Activated gamma-delta T cell treated with Interleukin-2 at 50 U/mL for 16 hours (primary cell): ENCODE measurements at regions not wholly inside any gene's neighbourhood (a gene's known extent, or its start where the extent isn't known, plus 50 kb on each side); places are given as distances from the start of the nearest gene placed in this dataset.
"Not testable (repeated sequence)": the region's sequence is repeated elsewhere in the genome, so short reads cannot be mapped to it uniquely, and the experiment has no call there.

Experiments used
- DNase-seq: peaks from one replicate; pipeline ENCODE4 v3.0.0-alpha.2; 2020

DNA sequence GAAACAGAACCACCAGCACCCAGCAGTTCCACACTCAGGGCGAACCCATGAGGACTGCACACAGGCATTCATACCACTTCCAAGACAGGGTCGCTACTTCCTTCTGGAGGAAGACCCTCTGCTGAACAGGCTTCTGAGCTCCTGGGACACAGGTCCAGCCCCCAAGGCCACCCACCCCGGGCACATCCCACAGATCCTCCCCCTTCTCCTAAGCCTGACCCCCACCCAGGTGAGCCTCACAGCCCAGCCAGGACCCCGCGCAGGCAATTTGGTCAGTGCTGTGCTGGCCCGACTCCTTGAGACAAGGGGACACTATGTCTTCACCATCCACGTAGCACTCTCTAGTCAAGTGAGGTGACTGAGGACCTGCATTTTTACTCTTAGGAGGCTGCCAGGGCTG lies 5382.7 kb upstream of the TPTE start:
- DNase-seq, result not testable (repeated sequence)

DNA sequence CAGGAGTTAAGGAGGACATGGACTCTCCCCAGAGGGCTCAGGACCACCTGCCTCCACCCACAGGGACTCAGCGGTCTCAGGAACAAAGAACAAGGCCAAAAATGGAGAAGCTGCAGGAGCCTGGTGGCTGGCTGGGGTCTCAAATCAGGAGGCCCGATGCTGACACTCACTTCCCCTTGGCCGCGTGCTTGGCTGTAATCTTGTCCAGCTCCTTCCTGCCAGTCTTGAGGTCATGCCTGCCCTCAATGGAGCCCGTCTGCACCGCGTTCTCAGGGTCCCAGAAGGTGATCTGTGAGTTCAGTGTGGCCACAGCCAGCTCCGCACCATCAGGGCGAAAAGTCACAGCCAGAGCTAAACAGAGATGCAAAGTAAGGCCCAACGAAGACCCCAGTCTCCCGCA lies 5381.9 kb upstream of the TPTE start:
- DNase-seq, result not testable (repeated sequence)

DNA sequence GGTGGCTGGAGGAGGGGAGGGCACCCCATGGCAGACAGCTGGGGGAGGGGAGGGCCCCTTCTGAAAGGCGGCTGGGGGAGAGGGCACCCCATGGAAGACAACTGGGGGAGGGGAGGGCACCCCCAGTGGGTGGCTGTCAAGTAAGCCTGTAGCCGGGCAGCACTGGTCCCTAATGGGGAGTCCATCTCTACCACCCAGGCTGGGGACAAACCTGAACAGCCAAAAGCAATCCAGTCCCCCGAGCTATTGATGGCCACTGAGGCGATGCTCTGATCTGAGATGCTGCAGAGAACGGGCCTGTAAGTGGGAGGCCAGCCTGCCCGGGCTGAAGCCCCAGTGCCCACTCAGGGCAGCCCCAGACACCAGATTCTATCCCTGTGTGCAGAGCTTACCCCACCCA lies 5378.4 kb upstream of the TPTE start:
- not testable (repeated sequence) for DNase-seq

DNA sequence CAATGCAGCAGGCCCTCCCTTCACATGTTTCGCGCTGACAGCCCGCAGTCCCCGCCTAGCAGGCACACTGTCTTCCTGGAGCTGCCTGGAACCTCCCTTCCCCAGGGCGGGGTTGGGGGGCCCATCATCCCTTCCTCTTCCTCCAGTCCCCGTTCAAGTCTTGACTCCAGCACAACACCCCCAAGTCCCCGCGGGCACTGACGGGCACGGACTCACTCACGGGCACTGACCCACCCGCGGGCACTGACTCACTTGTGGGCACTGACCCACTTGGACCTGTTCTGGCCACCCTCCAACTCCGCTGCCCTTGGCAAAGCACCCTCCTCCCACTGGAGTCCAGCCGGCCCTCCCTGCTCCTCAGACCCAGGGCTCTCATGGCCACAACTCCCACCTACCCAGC lies 5376.7 kb upstream of the TPTE start:
- not testable (repeated sequence) for DNase-seq

DNA sequence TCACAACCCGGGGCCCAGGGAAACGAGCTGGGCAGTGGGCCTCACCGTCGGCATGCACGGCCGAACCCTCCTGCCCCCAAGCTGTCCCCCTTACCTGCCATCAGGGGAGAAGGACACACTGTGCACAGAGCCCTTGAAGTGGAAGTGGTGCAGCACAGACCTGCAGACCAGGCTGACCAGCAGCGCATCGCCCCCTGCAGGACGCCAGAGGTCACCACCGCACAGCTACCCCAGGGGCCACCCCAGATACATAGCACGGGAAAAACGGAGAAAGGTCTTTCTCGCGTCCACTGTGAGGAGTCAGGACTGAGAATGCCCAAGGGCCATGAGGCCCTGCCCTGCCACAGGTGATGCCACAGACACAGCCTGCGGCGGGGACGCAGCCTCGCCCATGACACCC lies 5373.7 kb upstream of the TPTE start:
- not testable (repeated sequence) for DNase-seq

DNA sequence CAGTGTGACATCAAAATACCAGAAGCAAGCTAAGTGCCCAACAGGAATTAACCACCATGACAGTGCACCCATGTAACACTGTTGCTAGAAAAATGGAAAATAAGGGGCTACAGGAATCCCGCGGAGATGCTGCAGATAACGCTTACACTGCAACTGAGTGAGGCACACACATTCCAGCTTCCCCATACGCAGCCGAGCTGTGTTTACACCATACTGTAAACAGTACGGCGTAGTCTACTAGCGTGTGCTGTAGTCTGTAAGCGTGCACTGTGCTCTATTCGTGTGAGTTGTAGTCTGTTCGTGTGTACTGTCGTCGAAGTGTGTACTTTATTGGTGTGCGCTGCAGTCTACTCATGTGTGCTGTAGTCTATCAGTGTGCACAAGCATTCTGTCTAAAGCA lies 5372.2 kb upstream of the TPTE start:
- not testable (repeated sequence) for DNase-seq

DNA sequence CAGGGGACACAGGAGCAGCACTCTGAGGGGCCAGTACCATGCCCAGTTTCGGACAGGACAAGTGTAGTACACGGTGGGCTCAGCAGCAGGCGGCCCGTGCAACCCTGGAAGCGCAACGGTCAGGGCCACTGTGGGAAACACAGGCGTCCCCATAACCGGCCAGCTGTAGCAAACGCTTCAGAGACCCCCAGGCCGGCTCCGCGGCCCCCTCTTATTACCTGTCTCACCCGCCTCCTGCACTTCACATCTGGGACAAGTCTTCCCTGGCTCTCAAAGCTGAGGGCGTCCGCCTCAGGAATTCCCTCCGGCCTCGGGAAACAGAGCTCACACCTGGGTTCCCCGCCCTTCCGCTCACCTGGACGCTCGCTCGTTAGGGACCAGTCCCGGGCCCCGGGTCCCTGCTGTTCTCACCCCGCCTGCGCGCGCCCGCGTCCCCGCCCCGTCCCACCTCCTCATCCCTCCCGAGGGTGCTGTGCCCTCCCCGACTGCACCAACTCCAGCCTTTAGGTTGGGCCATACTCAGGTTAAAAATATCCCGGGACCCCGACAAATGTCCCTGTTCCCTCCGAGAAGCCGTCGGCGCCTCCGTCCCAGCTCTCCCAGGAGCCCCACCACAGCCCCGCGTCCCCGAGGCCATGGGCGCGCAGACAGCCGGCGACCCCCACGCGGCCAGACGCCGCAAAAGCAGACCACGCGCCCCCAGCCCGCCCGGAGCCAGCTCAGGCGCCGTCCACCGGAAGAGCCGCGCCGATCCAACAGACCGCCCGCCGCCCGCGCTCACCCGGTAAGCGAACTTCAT lies 5367.3 kb upstream of the TPTE start:
- not testable (repeated sequence) for DNase-seq

DNA sequence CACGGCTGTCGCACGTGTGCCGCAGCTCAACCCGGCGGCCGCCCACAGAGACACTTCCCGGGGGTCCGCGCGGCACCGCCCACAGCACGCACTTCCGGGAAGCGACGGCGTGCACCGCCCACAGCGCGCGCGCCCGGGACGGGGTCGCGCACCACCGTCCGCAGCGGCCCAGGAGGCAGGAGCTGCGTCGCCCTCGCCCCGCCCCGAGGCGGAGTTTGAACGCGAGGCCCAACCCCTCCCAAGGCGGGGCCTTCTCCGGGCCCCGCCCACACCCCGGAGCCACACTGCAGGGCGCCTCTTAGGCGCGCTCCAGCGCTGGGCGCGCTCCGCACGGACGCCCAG lies 5366.8 kb upstream of the TPTE start:
- peak; percentile 72 for DNase-seq

- not testable (repeated sequence) for DNase-seq
These were observed 5358.4 kb upstream of the TPTE start for GRCh38 chr21:5162693-5163574.

DNA sequence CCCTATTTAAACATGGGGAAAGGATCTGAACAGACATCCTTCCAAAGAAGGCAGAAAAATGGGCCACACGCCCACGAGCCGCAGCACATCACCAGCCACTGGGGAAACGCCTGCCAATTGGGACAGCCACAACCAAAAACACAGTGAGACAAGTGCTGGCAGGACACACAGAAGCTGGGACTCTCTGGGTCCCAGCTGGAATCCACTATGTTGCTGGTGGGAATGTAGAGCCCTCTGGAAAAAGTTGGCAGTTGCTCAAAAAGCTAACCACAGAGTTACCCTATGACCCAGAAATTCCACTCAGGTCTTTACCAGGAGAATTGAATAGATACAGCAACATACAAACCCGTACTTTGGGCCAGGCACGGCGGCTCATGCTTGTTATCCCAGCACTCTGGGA lies 5355.6 kb upstream of the TPTE start:
- DNase-seq, result not testable (repeated sequence)
